Urothelium cell line (cell line): ENCODE measurements at regions not wholly inside any gene's neighbourhood (a gene's known extent, or its start where the extent isn't known, plus 50 kb on each side); places are given as distances from the start of the nearest gene placed in this dataset.

ENCODE experiments used
- DNase-seq: peaks from one replicate; pipeline ENCODE4 v3.0.0; 2011; ENCODE audit warnings: low spot score, mixed read lengths
- FAIRE-seq: peaks from 2 replicates; lab custom pipeline; 2011; peaks lifted over from hg19 to GRCh38; lab: Jason Lieb, UNC

- DNase-seq, result no peak
These were observed 96.2 kb upstream of the SIRPA start for GRCh38 chr20:1798982-1799381.

DNA sequence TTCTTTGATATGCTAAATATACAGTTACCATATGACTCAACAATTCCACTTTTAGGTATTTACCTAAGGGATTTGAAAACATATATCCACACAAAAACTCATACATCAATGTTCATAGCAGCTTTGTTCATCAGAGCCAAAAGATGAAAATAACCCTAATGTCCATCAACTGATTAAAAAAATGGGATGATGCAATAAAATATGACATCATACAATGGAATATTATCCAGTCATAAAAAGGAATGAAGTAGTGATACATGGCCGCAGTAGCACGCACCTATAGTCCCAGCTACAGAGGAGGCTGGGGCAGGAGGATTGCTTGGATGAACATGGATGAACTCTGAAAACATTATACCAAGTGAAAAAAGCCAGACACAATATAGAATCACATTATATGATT is 101.4 kb upstream of the SIRPA start:
- FAIRE-seq (no peak), DNase-seq (no peak)

More at GRCh38 chr20:1798982-1799381, 96.2 kb upstream of the SIRPA start:
- no peak for FAIRE-seq

- DNase-seq, result no peak
- FAIRE-seq, result no peak
These were observed 102.9 kb upstream of the SIRPA start for GRCh38 chr20:1792274-1792673.

DNA sequence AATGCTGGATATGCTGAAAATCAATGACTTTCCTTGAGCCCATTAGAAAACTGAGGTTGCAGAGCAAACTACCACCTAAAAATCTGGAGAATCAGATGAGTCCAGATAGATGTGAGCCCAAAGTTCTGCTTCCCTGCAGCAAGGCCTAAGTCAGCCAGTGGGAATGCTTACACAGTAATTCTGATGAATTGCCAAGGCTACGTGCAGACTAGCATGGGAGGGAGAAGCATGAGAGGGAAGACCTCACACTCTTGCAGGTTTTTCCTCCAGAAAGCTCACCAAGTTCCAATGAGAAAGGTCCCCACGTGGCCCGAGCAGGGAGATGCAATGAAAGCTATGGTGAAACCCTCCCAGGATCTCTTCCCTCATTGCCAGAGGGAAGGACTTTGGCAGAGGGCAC is 104.8 kb upstream of the SIRPA start:
- DNase-seq (no peak), FAIRE-seq (no peak)

DNA sequence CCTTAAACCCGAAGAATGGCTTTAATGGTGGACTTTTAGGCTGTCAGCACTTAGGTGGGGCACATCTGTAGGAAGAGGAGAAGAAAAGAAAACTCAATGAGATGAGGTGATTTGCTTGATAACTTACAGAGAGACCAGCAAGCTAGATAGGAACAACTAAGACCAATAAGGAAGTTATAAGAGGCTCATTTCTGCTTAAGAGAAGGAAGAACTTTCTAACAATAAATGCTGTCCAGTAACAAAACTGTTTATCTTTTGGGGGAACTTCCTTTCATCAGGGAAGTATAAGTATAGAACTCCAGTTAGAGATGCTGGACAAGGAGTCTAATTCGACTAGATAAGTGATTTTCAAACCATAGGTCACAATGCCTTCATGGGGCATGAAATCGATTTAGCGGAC is 107.2 kb upstream of the SIRPA start:
- FAIRE-seq (no peak), DNase-seq (no peak)

DNA sequence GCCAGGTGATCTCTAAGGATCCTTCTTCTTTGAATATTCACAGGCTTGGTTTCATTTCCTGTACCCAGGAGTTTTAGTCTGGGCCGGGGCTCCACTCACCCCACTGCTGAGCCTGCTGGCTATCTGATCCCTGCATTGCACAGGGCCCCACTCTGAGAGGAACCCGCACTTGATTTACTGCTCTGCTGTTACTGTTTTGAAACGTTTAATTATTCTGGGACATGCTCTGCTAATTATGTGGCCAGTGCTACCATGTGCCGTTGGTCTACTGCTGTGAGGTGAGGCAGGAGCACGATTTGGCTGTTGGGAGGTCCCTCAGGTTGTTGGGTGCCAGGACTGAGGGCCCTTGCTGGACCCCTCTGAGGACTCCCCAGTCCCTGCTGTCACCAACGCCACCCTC is 108.7 kb upstream of the SIRPA start:
- DNase-seq (no peak), FAIRE-seq (no peak)

GRCh38 chr20:1784586-1784985 is 110.6 kb upstream of the SIRPA start:
- DNase-seq, result no peak
- no peak for FAIRE-seq

GRCh38 chr20:1783245-1783644 is 112.0 kb upstream of the SIRPA start:
- DNase-seq (no peak), FAIRE-seq (no peak)

- DNase-seq (no peak), FAIRE-seq (no peak)
These were observed 113.0 kb upstream of the SIRPA start for GRCh38 chr20:1782181-1782580.

DNA sequence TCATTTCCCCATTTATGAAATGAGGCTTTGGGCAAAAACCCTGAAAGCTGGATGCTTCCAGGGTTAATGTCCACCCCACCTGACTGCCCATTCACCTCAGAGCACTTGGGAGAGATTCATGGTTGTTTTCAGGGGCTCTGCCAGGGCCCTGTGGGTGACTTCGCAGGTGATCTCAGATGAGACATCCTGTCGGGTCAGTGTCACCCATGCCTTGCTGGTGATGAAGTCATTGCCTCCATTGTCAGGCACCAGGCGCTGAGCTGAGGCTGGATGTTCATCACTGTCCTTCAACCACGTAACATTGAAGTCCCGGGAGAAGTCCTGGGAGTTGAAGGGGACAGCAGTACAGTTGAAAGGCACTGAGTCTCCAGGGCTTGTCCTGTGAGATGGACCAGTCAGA is 115.6 kb upstream of the SIRPA start:
- no peak for FAIRE-seq

GRCh38 chr20:1778338-1778737 is 116.9 kb upstream of the SIRPA start:
- FAIRE-seq (no peak), DNase-seq (no peak)

More for the DNA sequence above, 115.6 kb upstream of the SIRPA start:
- DNase-seq, result no peak

DNA sequence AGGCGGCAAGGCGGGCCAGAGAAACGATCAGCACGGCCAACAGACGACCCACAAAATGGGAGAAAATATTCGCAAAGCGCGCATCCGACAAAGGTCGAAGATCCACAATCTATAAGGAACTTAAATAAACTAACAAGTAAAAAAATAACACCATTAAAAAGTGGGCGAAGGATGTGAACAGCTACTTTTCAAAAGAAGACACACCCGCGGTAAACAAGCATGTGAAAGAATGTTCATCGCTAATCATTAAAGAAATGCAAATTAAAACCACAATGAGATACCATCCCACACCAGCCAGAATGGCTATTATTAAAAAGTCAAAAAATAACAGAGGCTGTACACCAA is 117.8 kb upstream of the SIRPA start:
- DNase-seq (no peak), FAIRE-seq (peak; percentile 63)

DNA sequence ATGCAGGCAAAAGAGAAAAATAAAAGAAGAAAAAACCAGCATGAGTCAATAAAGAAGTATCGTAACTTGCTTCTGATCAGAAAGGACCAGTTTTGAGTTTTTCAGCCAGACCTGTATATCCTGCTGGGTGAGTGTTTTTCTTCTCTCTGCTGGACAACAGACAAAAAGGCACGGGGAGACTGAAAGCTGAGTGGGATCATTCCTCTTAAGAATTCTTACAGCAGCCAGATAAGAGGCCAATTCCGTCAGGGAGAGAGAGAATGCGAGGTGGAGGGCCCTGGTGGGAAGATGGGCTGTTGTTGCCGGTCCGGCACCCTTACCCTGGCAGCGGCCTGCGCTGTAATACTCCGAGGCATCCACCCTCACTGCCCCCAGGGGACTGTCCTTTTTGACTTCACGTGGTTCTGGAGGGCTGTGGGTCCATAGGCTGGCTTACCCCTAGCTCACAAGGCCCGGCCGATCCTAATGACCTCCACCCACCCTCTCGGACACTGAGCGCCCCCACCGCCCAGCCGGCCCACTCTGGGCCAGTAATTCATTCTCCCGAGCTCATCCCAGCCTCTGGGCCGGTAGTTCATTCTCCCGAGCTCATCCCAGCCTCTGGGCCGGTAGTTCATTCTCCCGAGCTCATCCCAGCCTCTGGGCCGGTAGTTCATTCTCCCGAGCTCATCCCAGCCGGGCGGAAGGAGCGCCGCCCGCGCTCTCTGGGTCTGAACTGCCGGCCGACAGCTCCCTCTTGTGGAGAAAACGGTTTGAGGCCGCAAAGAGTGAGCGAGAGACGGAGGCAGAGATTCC is 118.3 kb upstream of the SIRPA start:
- FAIRE-seq, result no peak

GRCh38 chr20:1775117-1775516 is 117.5 kb upstream of the SIRPG start:
- FAIRE-seq, result no peak
- DNase-seq, result no peak

More for the DNA sequence above, 118.3 kb upstream of the SIRPA start:
- DNase-seq, result peak; percentile 80

- peak; percentile 74 for FAIRE-seq
- DNase-seq, result no peak
These were observed 116.9 kb upstream of the SIRPG start for GRCh38 chr20:1774479-1774878.

- DNase-seq (no peak), FAIRE-seq (no peak)
These were observed 116.2 kb upstream of the SIRPG start for GRCh38 chr20:1773816-1774215.

- DNase-seq (no peak), FAIRE-seq (peak; percentile 52)
These were observed 111.9 kb upstream of the SIRPG start for GRCh38 chr20:1769491-1769890.

DNA sequence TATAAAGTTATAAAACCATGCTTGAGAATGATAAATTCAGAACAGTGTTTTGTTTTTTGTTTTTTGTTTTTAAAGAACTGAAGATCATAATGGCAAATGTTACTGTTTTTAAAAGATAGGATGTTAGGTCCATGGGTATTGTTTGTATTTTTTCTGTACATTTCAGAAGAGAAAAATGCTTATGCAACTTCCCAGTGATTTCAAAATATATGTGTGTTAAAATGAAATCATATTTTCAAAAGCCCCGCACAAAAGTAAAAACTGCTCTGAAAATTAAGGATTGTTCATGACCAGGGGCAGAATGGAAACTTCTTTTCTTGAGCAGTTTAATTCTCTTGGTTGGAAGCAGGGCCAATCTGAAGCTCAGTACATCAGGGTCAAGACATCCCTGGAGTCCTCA is 109.2 kb upstream of the SIRPG start:
- DNase-seq, result no peak
- FAIRE-seq, result no peak

GRCh38 chr20:1764136-1765033 is 106.8 kb upstream of the SIRPG start:
- DNase-seq (peak; percentile 64), FAIRE-seq (peak; percentile 35)

GRCh38 chr20:1761598-1761997 is 104.0 kb upstream of the SIRPG start:
- DNase-seq (no peak), FAIRE-seq (no peak)

- FAIRE-seq (peak; percentile 88), DNase-seq (peak; percentile 58)
These were observed 103.5 kb upstream of the SIRPG start for GRCh38 chr20:1761116-1761515.

DNA sequence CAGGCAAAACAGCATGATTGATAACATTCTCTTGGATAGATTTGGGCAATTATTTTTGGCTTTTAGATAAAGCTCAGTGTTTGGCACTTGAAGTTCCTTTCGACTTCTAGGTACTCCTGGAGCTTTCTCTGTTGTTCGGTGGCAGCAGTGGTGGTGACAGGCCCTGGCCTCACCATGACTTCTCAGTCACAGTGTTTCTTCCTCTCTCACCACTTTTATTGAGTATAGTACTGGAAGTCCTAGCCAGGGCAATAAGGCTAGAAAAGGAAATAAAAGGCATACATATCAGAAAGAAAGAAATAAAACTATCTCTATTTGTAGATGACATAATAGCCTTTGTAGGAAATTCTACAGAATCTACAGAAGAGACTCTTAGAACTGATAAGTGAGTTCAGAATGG is 101.2 kb upstream of the SIRPG start:
- DNase-seq, result no peak
- no peak for FAIRE-seq
